HG03520 (cell line): ENCODE measurements at regions not wholly inside any gene's neighbourhood (a gene's known extent, or its start where the extent isn't known, plus 50 kb on each side); places are given as distances from the start of the nearest gene placed in this dataset.
"Not testable (repeated sequence)": the region's sequence is repeated elsewhere in the genome, so short reads cannot be mapped to it uniquely, and the experiment has no call there.

Source experiments
- ATAC-seq: cut with Tn5 transposase; IDR thresholded peaks from one replicate; pipeline ENCODE4 v1.9.1; 2021; ENCODE audit warnings: mild to moderate bottlenecking, moderate library complexity; ENCODE audit not compliant: unreplicated experiment

DNA sequence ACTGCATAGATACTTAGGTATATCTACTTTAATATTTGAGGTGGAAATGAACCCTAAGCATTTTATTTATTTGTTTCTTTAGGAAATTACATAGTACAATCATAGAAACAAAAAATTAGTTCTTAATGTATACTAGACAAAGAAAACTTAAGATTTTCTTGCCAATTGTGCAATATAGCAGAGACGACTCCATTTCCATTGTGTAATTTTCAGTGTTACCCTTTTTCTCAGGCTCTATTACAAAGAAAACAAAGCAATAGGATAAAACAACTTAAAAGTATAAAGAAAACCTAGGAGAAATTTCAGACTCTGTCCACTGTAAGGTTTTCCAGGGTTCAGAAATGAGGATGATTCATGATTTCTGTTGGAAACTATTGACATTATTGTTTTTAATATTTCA, 89.0 kb upstream of the SERTAD2 start:
- no peak for ATAC-seq

DNA sequence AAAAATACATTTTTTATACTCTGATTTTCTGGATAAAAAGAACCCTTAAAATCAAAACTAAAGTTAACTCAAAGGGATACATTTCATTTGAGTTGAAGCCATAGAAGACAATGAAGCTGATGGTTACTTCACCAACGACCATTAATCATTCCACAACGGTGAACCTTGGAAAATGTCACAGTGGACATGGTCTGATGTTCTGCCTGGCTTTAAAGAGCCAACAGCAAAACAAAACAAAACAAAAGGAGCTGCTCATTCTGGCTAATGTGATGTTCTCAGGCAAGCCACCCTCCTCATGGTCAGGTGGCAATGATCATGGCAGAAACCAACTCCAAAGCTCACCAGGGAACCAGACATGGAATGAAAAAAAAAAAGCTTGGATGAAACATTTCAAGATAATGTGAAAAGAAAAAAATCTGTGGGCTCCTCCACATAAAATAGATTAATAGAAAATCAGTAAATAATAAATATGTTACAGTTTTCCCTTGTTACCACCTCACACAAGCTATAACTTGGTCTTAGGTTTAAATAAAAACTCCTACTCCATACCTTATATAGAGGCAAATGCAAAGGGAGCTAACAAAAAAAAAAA, 90.1 kb upstream of the SERTAD2 start:
- no peak for ATAC-seq

DNA sequence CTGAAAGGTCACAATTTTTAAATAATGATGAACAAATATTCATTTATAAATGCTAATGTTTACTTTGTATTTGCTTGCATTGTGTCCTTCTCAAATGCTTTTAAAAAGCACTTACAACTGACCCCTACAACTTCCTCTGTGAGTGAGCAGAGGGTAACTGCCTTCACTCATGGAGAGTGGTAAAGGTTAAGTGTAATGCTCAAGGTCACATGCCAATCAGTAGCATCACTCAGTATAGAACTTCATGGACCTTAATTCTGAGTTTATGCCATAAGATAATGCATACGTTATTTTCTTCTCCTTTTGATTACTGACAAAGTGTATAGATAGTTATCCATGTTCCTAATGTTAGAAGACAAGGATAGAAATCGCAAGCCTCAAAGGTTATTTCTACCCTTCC, 91.8 kb upstream of the SERTAD2 start:
- ATAC-seq, result no peak

DNA sequence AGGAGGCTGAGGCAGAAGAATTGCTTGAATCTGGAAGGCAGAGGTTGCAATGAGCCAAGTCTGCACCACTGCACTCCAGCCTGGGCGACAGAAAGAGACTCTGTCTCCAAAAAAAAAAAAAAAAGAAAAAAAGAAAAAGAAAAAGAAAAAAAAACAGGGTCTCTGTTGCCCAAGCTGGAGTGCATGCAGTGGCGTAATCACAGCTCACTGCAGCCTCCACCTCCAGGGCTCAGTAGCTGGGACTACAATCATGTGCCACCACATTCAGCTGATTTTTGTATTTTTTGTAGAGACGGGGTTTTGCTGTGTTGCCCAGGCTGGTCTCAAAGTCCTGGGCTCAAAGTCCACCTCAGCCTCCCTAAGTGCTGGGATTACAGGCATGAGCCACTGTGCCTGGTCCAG, 94.0 kb upstream of the SERTAD2 start:
- ATAC-seq, result not testable (repeated sequence)

DNA sequence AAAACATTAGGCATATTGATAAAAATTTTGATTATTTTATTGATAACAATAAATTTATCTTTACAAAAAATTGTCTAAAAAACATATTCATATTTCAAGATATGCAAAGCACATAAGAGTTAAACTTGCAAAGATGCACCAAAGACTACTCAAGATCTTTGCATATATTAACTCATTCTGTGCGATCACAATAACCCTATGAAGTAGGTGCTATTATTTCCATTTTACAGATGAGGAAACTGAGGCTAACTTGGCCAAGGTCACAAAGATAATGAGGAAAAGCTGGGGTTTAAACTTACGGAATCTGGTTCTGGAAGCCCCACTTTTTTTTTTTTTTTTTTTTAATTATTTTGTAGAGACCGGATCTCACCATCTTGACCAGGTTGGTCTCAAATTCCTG, 94.4 kb upstream of the SERTAD2 start:
- no peak for ATAC-seq

DNA sequence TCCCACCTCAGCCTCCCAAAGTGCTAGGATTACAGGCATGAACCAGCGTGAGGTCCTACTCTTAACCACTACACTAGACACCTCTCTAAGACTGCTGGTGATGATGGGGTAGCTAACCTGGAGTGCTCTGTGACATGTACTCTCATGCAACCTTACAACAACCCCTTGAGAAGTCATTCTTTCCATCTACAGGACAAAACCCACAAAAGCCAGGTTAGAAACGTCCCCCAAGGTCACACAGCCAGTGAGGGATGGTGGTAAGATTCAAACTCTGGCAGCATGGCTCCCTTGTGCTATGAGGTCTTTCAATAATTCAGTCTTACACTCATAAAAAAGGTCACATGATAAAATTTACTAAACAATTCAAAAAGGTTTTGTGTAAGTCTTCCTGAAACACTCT, 94.8 kb upstream of the SERTAD2 start:
- ATAC-seq, result no peak

DNA sequence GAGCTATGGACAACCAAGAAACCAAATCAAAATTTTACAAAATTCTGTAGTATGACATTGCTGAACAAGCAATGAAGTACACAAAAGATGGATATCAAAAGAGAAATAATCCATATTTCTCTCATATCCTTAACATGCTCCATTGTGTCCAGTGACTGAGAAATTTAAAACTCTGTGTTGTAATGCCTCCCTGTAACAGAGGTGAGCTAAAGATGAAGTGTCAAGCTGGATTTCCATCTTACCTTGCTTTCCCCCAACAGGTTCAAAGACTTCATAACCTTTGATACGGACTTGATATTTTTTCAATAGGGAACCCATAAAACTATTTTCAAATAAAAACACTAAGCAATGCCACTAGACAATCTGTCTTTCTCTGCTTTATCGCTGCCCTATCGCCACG, 95.7 kb upstream of the SERTAD2 start:
- ATAC-seq, result no peak

DNA sequence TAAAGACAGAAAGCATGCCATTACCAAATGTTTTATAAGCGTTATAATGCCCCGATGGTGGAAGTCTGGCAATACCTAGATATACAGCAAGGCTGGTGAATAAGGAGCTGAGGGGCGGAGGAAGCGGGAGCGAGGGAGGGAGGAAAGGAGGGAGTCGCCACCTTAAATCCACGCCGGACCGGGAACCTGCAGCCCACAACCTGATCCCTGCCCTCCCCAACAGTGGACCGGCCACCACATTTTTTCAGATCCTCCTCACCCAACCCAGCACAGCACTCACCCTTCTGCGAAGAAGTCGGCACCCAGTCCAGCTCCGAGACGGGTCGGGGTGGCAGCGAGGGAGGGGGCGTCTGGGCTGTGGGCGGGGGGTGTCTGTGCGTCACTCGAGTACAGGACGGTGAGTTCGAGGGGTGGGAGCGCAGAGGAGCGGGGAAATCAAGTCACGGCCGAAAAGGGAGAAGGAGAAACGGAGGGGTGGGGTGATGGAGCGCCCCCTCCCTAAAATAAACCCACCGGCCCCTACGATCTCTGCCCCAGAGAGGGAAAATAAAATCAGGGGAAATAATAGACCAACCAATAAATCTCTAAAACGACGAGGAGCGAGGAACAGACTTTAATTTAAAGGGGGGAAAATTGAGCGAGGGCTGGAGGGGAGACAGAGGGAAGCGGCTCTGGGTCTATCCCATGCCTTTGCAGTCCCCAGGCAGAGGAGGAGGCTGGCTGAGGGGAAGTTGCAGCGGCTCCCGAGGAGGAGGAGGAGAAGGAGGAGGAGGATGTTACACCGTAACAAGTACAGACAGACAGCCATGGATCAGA, 96.5 kb upstream of the SERTAD2 start:
- no peak for ATAC-seq

DNA sequence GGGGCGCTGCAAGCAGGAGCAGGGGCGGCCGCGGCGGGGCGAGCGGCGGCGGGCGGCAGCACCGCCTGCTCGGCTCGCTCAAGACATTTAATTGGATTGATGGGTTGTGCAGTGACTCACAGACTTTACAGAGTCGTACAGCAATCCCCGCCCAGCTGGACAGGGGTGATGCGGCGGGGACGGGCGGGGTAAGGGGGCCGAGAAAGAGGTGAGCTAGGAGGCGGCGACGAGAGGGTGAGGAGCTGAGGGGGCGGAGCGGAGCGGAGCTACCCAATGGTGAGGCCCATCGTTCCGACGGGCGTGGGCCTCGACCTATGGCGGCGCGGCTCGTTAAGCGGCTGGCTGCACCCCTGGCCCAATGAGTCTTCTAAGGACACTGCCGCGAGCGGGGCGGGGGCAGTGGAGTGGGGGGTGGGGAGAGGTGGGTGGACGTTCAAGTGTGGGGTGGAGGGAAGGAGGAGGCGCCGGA, 97.1 kb upstream of the SERTAD2 start:
- peak; percentile 82 for ATAC-seq

DNA sequence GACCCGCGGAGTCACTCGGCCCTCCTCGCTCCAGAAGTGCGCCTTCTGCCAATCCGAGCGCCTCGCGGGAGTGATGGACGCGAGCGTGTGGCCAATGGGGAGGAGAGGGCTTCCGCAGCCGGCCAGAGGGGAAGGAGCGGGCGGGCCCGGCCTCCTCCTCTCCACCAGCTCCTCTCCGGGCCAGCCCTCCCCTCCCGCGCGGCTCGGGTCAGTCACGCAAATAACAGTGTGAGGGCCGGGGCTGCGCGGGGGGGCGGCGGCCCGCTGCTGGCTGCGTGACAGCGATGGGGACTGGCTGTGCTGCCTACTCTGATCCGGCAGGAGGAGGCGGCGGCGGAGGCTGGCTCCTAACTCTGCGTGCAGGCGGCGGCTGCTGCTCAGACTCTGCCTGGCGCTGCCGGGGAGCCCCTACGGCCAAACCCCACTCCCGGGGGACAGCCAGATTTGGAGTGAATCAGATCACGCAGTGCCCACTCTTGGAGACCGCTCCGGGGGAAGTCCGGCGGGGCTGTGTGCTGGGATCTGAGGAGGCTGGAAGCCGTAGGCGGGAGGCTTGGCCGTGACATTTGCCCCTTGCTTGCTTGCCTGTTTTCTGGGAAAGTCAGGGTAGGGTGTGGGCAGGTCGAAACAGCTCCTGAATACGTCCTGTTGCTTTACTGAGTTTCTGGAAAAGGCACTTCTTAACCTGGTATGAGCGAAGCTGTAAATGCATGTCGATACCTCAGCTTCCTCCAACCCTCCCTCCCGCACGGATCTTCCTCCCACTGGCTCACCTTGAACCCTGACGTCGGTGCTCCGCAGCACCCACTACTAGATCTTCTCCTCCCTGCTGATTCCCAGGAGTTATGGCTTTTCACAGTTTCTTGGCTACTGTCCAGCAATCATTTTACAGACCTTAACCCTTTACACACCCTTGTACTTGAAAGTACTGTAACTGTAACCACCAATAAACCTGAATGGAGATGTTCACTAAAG, 97.9 kb upstream of the SERTAD2 start:
- ATAC-seq, result peak; percentile 81

DNA sequence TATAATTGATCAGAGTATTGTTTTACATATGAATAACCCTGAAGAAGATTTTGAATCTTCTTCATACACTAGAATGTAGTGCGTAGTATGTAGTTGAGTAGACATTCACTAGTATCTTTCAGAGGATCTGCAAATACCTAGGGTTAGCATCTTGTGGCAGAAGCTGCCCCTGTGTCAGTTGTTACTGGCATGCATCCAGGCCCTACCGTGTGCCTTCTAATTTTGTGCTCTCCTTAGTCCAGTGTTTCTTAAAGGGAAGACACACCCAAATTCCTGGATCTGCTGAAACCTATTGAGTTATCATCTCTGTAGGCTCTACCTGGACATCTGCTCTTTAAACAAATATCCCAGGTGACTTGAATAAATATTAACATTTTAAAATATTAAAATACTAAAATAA, 99.7 kb upstream of the SERTAD2 start:
- ATAC-seq, result no peak

DNA sequence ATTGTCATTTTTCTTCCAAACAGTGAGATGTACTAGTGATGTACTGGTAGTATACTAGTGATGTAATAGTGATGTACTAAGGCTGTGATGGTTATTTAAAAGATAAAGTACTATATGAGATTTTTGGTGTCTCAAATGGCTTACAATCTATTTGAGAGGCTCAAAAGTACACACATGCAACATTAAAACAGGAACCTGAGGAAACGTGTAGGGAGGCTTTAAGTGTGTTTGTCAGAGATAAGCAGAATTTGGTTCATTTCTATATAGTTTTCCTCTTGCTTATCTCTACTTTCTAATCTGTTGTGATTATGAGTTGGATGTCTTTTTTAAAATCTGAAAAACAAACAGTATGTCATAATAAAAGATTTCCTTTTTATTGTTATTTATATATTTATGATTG, 100.9 kb upstream of the SERTAD2 start:
- ATAC-seq, result no peak

DNA sequence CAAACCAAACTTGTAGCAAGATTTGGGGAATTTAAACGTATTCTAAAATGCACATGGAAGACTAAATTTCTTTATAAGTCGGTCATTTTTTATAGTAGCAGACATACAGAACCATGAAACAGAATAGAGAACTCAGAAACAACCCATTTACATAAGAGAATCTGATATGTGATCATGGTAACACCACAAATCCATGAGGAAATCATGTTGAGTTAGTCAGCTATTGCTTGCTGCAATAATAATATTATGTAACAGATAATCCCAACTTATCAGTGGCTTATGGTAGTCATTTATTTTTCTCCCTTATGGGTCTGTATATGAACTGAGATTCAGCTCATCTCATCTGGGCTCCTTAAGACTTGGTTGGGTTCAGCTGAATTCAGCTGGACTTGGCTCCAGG, 103.4 kb upstream of the SERTAD2 start:
- no peak for ATAC-seq

DNA sequence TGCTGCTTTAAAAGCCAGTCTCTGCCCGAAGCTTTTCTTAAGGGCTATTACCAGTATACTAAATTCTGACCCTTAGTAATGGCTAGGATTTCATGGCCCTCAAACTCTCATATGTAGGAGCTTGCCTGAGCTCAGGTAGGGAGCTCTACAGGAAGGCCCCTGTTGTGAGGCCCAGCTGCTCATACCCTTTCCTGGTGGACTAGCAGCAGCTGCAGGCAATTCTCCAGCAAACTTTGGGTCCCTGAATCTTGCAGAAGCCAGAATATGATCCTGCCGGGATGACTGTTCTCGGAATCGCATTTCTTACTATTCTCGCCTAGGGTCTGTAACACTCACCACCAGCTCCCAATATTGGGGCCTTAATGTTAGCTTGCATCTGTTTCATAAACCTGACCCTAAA, 106.4 kb upstream of the SERTAD2 start:
- no peak for ATAC-seq

DNA sequence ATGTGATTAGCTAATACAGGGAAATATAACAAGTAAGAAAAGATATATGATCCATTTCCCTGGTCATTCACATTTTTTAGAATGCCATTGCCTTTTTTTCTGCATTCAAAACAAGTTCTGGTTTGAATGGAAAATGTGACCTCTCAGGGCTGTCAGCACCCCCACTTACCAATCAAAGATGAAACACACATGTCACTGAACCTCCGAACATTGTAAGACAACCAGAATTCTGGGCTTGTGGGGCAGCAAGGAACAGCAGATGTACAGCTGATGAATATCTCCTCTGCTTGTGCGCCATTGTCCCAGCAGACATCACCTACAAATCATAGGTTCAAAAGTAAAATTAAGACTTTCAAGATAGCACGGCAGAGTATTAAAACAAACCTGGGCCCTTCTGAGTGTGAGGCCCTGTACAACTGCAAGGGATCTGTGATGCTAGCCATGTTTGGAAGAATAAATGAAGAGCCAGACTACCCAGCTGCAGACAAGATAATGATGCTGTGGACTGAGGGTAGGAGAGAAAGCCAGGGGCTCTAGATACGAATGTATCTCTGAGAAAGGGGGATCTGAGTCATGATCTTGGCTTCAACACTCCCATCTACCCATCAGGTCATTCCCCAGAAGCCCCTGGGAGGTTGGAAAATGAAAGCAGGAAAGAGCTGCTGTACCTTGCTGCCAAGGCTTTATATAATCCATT, 108.7 kb upstream of the SERTAD2 start:
- ATAC-seq, result no peak

DNA sequence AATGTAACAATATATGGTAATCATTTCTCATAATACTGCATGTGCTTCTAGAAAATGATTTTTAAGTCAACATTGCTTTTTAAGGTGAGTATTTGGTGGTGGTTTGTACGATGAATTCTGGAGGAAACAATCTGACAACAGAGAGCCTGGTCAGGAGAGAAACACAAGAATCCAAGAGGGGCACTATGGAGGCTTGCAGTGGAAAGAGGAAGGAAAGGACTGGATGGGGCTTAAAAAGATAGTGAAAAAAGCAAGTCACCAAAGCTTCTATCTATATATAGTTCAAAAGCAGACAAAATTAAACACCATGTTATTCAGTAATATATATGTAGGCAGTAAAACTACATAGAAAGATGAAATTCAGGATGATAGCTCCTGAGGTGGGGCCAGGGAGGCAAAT, 109.4 kb upstream of the SERTAD2 start:
- no peak for ATAC-seq

DNA sequence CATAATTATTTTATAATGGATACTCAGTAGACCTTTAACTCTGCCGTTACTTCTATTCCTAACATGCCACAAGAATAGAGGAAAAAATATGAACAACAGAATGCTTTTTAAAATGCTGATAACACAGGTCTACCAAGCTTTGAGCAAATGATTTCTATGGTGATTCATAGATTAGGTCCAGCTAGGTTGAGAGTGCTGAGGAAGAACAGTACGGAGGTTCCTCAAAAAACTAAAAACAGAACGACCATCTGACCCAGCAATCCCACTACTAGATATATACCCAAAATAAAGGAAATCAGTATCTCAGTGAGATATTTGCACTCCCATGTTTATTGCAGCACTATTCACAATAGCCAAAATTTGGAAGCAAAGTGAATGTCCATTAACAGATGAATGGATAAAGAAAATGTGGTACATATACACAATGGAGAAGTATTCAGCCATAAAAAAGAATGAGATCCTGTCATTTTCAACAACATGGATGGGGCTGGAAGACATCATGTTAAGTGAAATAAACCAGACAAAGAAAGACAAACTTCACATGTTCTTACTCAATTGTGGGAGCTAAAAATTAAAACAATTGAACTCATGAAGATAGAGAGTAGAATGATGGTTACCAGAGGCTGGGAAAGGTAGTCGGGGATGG, 111.6 kb upstream of the SERTAD2 start:
- no peak for ATAC-seq

DNA sequence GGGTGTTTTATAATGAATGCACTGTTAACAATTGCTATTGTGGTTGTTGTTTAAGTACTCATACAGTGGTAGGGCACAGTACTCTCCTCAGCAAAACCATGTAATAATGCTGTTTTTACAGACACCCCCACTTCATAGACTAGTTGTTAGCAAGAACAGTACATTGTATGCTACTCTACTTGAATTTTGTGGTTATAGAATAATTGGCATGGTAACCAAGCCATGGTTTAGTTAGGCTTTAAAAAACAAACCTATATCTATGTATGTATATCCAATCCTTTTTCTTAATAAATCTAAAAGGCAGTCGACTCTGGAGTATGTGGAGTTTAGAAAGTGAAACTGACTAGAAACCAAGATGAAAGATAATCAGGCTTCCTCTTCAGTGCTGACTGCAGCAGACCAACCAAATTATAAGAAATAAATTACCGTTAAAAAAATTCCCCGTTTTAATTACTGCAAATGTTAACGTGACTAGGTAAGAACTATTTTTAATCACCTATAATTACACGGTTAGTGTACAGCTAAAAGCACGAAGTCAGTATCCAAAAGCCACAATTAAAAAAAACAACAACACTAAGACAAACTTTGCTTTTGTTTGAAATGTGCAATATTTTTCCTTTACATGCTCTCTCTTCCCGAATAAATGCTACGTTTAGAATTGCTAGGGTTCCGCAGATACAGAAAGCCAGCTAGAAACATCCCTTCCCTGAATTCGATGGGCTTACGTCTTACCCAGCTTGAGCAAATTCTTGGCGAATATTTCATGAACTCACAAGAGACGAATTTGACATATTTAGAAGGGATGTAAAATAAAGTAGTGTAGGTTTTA, 113.3 kb upstream of the SERTAD2 start:
- ATAC-seq, result no peak

DNA sequence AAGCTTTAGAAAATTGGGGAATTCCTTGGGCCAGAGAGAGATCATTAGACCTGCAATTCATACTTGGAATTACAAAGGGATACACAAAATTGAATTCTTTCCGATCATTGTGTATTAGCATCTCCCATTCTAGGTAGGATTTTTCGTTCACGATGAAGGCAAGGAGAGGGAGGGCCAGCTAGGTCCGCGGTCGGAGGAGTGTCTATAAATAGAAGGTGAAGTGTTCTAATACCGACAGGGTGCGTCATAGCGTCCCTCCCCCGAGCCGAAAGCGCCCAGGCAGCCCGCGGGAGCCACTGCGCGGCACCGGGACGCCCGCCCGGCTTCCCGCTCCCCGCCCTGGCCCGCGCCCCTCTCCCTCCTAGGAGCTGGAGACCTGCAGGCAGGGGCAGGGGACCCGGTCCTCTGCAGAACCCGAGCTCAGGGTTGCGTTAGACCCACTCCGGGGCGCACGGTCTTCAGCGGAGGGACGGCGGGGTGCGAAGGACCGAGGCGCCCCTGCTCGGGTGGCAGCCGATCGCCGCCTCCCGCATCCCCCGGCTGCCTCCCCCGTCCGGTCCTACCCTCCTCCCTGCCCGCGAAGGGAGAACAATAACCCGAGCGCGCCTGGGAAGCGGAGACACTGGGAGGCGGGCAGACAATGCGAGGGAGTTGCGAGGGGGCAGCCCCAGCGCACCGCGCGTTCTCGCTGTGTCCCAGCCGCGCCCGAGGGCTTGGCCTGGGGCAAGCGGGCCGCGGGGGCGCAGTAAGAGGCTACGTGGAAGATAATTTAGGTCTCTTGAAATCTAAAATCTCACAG, 114.2 kb upstream of the SERTAD2 start:
- peak; percentile 82 for ATAC-seq
